Endothelial cell of umbilical vein (primary cell): ENCODE measurements at regions not wholly inside any gene's neighbourhood (a gene's known extent, or its start where the extent isn't known, plus 50 kb on each side); places are given as distances from the start of the nearest gene placed in this dataset.

Experiments used
- EZH2 ChIP-seq: IDR thresholded peaks from 2 replicates; pipeline ENCODE4 v1.6.1; 2012; ENCODE audit warnings: borderline replicate concordance, low read depth, mild to moderate bottlenecking, moderate library complexity, low read length, inconsistent platforms; ENCODE audit not compliant: severe bottlenecking
- JUN ChIP-seq: IDR thresholded peaks from 2 replicates; pipeline ENCODE4 v1.6.1; 2011; ENCODE audit warnings: borderline replicate concordance, low read depth; ENCODE audit not compliant: insufficient read length, insufficient read depth
- POLR2A ChIP-seq: IDR thresholded peaks from 2 replicates; pipeline ENCODE4 v1.6.1; 2012; ENCODE audit warnings: low read depth, mild to moderate bottlenecking, control low read depth, low read length
- POLR2AphosphoS5 ChIP-seq: IDR thresholded peaks from 2 replicates; pipeline ENCODE4 v1.6.1; 2012; ENCODE audit warnings: low read depth, mild to moderate bottlenecking, control low read depth, low read length, moderate library complexity; ENCODE audit not compliant: insufficient read depth
- TF ChIP-seq, protein P1 (sequence below): IDR thresholded peaks from 2 replicates; pipeline ENCODE4 v1.6.1; 2011; ENCODE audit not compliant: insufficient read depth, insufficient read length
- TF ChIP-seq, protein P2 (sequence below), 2 donors: IDR thresholded peaks; 1 replicate in 1 of 2; 2 replicates in 1 of 2; pipeline ENCODE4 v1.5.1; 2011; ENCODE audit warnings: low read length in 2 of 2, mild to moderate bottlenecking in 2 of 2, moderate library complexity in 2 of 2, control low read depth in 1 of 2, inconsistent platforms in 1 of 2, low read depth in 1 of 2; ENCODE audit not compliant: insufficient read depth in 1 of 2; ENCODE audit errors: extremely low read depth in 1 of 2

DNA sequence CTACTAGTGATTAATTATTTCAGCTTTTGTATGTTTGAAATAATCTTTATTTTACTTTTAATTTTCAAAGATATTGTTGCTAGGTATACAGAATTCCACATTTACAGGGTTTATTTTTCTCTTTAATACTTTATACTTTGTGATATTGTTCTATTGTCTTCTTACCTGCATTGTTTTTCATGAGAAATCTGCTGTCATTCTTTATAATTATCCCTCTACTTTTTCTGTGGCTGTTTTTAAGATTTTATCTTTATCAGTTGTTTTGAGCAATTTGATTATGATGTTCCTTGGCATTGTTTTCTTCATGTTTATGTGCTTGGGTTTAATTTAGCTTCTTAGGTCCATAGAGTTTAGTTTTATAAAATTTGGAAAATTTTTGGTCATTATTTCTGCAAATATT lies 168.6 kb downstream of the DTWD1 start:
- TF ChIP-seq POLR2A (no peak), EZH2 (no peak), POLR2AphosphoS5 (no peak), JUN (no peak)
- TF ChIP-seq, protein P1, sequence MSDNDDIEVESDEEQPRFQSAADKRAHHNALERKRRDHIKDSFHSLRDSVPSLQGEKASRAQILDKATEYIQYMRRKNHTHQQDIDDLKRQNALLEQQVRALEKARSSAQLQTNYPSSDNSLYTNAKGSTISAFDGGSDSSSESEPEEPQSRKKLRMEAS, result no peak
- TF ChIP-seq, protein P2, sequence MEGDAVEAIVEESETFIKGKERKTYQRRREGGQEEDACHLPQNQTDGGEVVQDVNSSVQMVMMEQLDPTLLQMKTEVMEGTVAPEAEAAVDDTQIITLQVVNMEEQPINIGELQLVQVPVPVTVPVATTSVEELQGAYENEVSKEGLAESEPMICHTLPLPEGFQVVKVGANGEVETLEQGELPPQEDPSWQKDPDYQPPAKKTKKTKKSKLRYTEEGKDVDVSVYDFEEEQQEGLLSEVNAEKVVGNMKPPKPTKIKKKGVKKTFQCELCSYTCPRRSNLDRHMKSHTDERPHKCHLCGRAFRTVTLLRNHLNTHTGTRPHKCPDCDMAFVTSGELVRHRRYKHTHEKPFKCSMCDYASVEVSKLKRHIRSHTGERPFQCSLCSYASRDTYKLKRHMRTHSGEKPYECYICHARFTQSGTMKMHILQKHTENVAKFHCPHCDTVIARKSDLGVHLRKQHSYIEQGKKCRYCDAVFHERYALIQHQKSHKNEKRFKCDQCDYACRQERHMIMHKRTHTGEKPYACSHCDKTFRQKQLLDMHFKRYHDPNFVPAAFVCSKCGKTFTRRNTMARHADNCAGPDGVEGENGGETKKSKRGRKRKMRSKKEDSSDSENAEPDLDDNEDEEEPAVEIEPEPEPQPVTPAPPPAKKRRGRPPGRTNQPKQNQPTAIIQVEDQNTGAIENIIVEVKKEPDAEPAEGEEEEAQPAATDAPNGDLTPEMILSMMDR (IDR thresholded peaks at IDR 0.05; ENCODE audit: extremely low read depth in 1 of 2, insufficient read depth in 1 of 2, low read depth in 1 of 2, low read length in 2 of 2), result no peak
